Colonic mucosa (tissue), 4 donors: ENCODE measurements at regions not wholly inside any gene's neighbourhood (a gene's known extent, or its start where the extent isn't known, plus 50 kb on each side); places are given as distances from the start of the nearest gene placed in this dataset.

Source experiments
- DNase-seq: peaks from one replicate; pipeline ENCODE4 v3.0.0-alpha.2; 2020
- H3K27ac ChIP-seq: fragments of 200-600 bp; one replicate; pipeline ENCODE4 v1.8.0; 2021
- H3K27me3 ChIP-seq: fragments of 200-600 bp; one replicate; pipeline ENCODE4 v1.8.0; 2021
- H3K36me3 ChIP-seq: fragments of 200-600 bp; one replicate; pipeline ENCODE4 v1.8.0; 2021
- H3K4me1 ChIP-seq: fragments of 200-600 bp; one replicate; pipeline ENCODE4 v1.8.0; 2021; ENCODE audit warnings: mild to moderate bottlenecking
- H3K4me3 ChIP-seq: fragments of 200-600 bp; one replicate; pipeline ENCODE4 v1.8.0; 2021
- H3K9ac ChIP-seq, 2 donors: one replicate each; pipeline ENCODE4 v1.7.0; 2013; ENCODE audit warnings: control low read depth in 2 of 2, low read depth in 2 of 2, low read length in 2 of 2
- H3K9me3 ChIP-seq: fragments of 200-600 bp; one replicate; pipeline ENCODE4 v1.8.0; 2021
- intact Hi-C: fragments of 100-400 bp; cut with DNase I; formaldehyde crosslinking; loops from one replicate; pipeline ENCODE4 v1.14.1; 2022
- TF ChIP-seq, protein P1 (sequence below): fragments of 200-600 bp; IDR thresholded peaks from one replicate; pipeline ENCODE4 v1.8.0; 2022; ENCODE audit warnings: antibody characterized with exemption, mild to moderate bottlenecking
- donor health status: healthy.
- donor health status: DM: no; HTN: no; CAD: no.
- donor health status: DM: no; HTN: no; CAD: no.

- Histone ChIP-seq H3K9me3 (no peaks in the 10 kb centered on the region), H3K9ac (no peak overlapping the region), H3K4me3 (no peak overlapping the region), H3K27me3 (no peaks in the 10 kb centered on the region), H3K4me1 (no peaks in the 10 kb centered on the region), H3K27ac (no peak overlapping the region), H3K36me3 (no peaks in the 10 kb centered on the region)
- TF ChIP-seq, protein P1, sequence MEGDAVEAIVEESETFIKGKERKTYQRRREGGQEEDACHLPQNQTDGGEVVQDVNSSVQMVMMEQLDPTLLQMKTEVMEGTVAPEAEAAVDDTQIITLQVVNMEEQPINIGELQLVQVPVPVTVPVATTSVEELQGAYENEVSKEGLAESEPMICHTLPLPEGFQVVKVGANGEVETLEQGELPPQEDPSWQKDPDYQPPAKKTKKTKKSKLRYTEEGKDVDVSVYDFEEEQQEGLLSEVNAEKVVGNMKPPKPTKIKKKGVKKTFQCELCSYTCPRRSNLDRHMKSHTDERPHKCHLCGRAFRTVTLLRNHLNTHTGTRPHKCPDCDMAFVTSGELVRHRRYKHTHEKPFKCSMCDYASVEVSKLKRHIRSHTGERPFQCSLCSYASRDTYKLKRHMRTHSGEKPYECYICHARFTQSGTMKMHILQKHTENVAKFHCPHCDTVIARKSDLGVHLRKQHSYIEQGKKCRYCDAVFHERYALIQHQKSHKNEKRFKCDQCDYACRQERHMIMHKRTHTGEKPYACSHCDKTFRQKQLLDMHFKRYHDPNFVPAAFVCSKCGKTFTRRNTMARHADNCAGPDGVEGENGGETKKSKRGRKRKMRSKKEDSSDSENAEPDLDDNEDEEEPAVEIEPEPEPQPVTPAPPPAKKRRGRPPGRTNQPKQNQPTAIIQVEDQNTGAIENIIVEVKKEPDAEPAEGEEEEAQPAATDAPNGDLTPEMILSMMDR: no peak
- DNase-seq: no peak
- intact Hi-C loops: no loop called here
Observed at GRCh38 chr4:174089711-174090110, 193.8 kb downstream of the FBXO8 start.

DNA sequence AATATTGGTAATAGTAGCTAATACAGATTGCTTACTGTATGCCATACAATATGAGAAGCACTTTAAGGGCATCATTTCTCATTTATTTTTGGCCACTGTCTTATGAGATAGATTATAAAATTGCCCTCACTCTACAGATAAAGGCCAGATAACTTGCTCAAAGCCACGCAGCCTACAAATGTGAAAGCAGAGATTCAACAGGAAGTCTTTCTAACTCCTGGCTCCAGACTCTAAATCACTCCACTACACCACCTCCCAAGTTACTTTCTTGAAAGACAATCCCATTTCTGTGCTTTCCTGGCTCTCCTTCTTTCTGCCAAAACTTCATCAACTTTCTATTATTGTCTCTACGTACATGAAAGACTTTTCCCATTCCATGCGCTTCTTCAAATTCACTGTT lies 194.7 kb downstream of the FBXO8 start:
- Histone ChIP-seq H3K27ac (no peak overlapping the region), H3K27me3 (no peaks in the 10 kb centered on the region), H3K4me3 (no peak overlapping the region), H3K36me3 (no peaks in the 10 kb centered on the region), H3K4me1 (no peaks in the 10 kb centered on the region), H3K9ac (no peak overlapping the region), H3K9me3 (no peaks in the 10 kb centered on the region)
- TF ChIP-seq, protein P1: no peak
- intact Hi-C loops: no loop called here
- no peak for DNase-seq

DNA sequence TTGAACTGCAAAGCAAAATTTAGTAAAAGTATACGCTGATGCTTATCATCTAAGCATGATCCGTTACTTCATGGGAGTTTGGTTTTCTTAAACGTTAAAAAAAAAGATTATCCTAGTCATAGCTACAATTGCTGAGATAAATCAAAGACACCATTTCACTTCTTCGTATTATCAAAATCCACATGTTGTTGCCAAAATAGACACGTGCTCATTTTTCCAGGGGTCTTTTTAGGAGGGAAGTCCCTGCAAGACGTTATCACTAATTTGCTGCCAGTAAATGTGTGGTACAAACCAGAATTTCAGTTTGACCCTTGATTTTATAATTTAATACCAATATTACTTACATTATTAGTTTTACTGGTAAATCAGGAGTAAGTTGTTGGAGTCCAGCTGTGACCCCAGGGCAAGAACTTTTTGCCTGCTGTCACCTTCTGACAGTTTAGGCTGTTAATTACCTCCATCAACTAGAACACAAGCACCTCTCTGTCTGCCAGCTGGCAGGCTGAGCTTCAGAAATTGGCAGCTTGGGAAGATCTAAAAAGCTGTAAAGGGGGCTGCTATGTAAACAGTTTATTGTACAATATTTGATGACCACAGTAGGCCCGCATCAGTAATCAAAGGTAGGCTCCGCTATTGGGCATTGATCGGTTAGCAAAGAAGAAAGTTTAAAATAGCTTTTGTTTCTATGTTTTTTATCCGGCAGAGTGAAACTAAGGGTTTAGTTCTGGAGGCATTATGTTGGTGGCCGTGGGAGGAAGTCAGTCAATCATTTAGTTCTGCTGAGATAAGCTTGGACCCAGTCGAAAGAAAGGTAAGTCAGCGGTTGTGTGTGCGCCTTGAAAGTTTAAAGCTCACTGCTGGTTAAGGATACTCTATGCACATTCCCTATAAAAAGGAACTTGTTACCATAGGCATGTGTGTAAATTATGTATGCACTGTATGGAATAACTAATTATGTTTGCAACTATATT lies 196.4 kb downstream of the FBXO8 start:
- no peaks in the 10 kb centered on the region for H3K36me3 ChIP-seq
- no peak overlapping the region for H3K27ac ChIP-seq
- H3K27me3 ChIP-seq: no peaks in the 10 kb centered on the region
- H3K4me1 ChIP-seq: no peaks in the 10 kb centered on the region
- H3K9ac ChIP-seq: no peak overlapping the region
- H3K4me3 ChIP-seq: no peak overlapping the region
- no peaks in the 10 kb centered on the region for H3K9me3 ChIP-seq
- intact Hi-C loops: no loop called here
- DNase-seq: no peak
- TF ChIP-seq, protein P1: no peak

DNA sequence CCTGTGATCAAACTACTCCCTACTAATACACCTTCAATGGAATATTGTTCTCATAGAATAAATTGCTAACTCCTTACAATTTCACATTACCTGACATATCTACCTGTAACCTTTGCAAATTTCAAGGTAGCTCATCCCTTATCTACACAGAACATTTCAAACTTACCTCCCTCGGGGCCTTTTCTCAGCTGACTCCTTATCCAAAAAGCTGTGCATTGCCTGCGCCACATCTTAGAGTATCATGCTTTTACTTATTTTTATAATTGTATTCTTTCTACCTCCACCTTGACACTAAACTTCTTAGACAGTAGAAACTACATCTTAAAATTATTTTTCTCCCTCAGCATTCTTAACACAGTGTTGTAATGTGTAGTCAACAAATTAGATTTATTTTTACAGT lies 198.5 kb downstream of the FBXO8 start:
- DNase-seq: no peak
- Histone ChIP-seq H3K27me3 (no peaks in the 10 kb centered on the region), H3K27ac (no peak overlapping the region), H3K9ac (no peak overlapping the region), H3K4me1 (no peaks in the 10 kb centered on the region), H3K9me3 (no peaks in the 10 kb centered on the region), H3K4me3 (no peak overlapping the region), H3K36me3 (no peaks in the 10 kb centered on the region)
- TF ChIP-seq, protein P1: no peak
- intact Hi-C loops: no loop called here

GRCh38 chr4:174084542-174084941 lies 198.9 kb downstream of the FBXO8 start:
- H3K27me3 ChIP-seq: no peaks in the 10 kb centered on the region
- TF ChIP-seq, protein P1: no peak
- no peak overlapping the region for H3K9ac ChIP-seq
- H3K9me3 ChIP-seq: no peaks in the 10 kb centered on the region
- DNase-seq: no peak
- intact Hi-C loops: no loop called here
- no peak overlapping the region for H3K4me3 ChIP-seq
- no peaks in the 10 kb centered on the region for H3K4me1 ChIP-seq
- H3K27ac ChIP-seq: no peak overlapping the region
- no peaks in the 10 kb centered on the region for H3K36me3 ChIP-seq
